ENCODE measurements at regions not wholly inside any gene's neighbourhood (a gene's known extent, or its start where the extent isn't known, plus 50 kb on each side); places are given as distances from the start of the nearest gene placed in this dataset.

- TF ChIP-seq ZBTB26 (CRISPR knock-in tag; IDR thresholded peaks at IDR 0.05; ENCODE audit: borderline replicate concordance) (peak; percentile 76; the same call in 1 of the 2 replicates), ZFX (CRISPR knock-in tag; IDR thresholded peaks at IDR 0.05; ENCODE audit: low read depth) (peak; percentile 89), ATRX (CRISPR knock-in tag; IDR thresholded peaks at IDR 0.05; ENCODE audit: borderline replicate concordance) (no peak), HDAC2 (CRISPR knock-in tag; IDR thresholded peaks at IDR 0.05) (peak; percentile 83), MEIS1 (CRISPR knock-in tag; IDR thresholded peaks at IDR 0.05; ENCODE audit: borderline replicate concordance) (peak; percentile 88; the same call in 1 of the 2 replicates), ARID5B (CRISPR knock-in tag; IDR thresholded peaks at IDR 0.05) (peak; percentile 84), AHR (CRISPR knock-in tag; IDR thresholded peaks at IDR 0.05) (peak; percentile 86; the same call in 1 of the 2 replicates), NR3C1 (CRISPR knock-in tag; IDR thresholded peaks at IDR 0.05) (no peak), ZNF276 (CRISPR knock-in tag; IDR thresholded peaks at IDR 0.05; ENCODE audit: low read depth) (0 out of 2 replicates have a peak, but pooled peaks have one; percentile 48), TGIF2 (CRISPR knock-in tag; IDR thresholded peaks at IDR 0.05) (0 out of 2 replicates have a peak, but pooled peaks have one; percentile 63), ZNF629 (CRISPR knock-in tag; conservative IDR thresholded peaks at IDR 0.05) (peak; percentile 60), MIER2 (CRISPR knock-in tag; IDR thresholded peaks at IDR 0.05) (peak; percentile 84; the same call in 1 of the 2 replicates), ZNF260 (CRISPR knock-in tag; IDR thresholded peaks at IDR 0.05; ENCODE audit: borderline replicate concordance, low read depth) (no peak), ZNF691 (CRISPR knock-in tag; IDR thresholded peaks at IDR 0.05; ENCODE audit: borderline replicate concordance, low read depth) (peak; percentile 88; the same call in 1 of the 2 replicates), HOXA3 (CRISPR knock-in tag; IDR thresholded peaks at IDR 0.05) (peak; percentile 79), ZNF770 (CRISPR knock-in tag; IDR thresholded peaks at IDR 0.05) (peak; percentile 86), ARID3A (IDR thresholded peaks at IDR 0.05; ENCODE audit: low read depth, low read length) (no peak)
These were observed 182.7 kb upstream of the GLI2 start (continued) for GRCh38 chr2:120552800-120553481.
